Breast epithelium (tissue), 3 donors: ENCODE measurements at regions not wholly inside any gene's neighbourhood (a gene's known extent, or its start where the extent isn't known, plus 50 kb on each side); places are given as distances from the start of the nearest gene placed in this dataset.

ENCODE experiments used
- POLR2A ChIP-seq: fragments of 450-650 bp; IDR thresholded peaks from one replicate; pipeline ENCODE4 v1.6.1; 2016; ENCODE audit warnings: antibody characterized with exemption, mild to moderate bottlenecking, moderate library complexity
- POLR2AphosphoS5 ChIP-seq, 3 donors: sonication (generic); formaldehyde crosslinking; IDR thresholded peaks; one replicate each; pipeline ENCODE4 v1.6.1; 2017; ENCODE audit warnings: antibody characterized with exemption in 3 of 3
- TF ChIP-seq, protein P1 (sequence below), 3 donors: fragments of 450-650 bp; IDR thresholded peaks; one replicate each; pipeline ENCODE4 v1.5.1; 2016 to 2017; ENCODE audit warnings: antibody characterized with exemption in 3 of 3, mild to moderate bottlenecking in 3 of 3, moderate library complexity in 3 of 3

DNA sequence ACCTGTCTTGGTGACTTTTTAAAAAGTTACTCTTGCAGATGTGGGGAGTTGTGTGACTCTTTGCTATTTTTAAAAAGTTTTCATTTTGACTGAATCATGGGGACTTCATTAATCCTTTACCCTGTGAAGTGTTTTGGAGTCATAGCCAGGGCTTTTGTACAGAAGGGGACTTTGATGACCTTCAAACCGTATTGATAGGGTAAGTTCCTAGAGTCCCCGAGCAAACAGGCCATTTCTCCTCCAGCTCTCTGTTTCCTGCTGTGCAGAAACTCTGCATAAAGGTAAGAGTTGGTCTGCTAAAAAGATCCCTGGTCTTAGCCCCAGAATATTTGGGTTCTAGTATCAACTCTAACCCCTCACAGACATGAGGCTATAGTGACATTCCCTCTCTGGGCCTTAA, 170.8 kb upstream of the BCL6 start:
- TF ChIP-seq, protein P1, sequence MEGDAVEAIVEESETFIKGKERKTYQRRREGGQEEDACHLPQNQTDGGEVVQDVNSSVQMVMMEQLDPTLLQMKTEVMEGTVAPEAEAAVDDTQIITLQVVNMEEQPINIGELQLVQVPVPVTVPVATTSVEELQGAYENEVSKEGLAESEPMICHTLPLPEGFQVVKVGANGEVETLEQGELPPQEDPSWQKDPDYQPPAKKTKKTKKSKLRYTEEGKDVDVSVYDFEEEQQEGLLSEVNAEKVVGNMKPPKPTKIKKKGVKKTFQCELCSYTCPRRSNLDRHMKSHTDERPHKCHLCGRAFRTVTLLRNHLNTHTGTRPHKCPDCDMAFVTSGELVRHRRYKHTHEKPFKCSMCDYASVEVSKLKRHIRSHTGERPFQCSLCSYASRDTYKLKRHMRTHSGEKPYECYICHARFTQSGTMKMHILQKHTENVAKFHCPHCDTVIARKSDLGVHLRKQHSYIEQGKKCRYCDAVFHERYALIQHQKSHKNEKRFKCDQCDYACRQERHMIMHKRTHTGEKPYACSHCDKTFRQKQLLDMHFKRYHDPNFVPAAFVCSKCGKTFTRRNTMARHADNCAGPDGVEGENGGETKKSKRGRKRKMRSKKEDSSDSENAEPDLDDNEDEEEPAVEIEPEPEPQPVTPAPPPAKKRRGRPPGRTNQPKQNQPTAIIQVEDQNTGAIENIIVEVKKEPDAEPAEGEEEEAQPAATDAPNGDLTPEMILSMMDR (IDR thresholded peaks at IDR 0.05): no peak
- TF ChIP-seq POLR2AphosphoS5 (IDR thresholded peaks at IDR 0.05) (no peak), POLR2A (no peak)
